Pancreas (tissue), 10 donors: ENCODE measurements at regions not wholly inside any gene's neighbourhood (a gene's known extent, or its start where the extent isn't known, plus 50 kb on each side); places are given as distances from the start of the nearest gene placed in this dataset.

Source experiments
- ATAC-seq, 4 donors: fragments of 200-7000 bp; cut with Tn5 transposase; one replicate each; pipeline versions ENCODE4 v1.8.0 to v1.9.1; 2020; ENCODE audit warnings: mild to moderate bottlenecking in 4 of 4, moderate library complexity in 4 of 4
- DNase-seq, 6 donors: peaks; one replicate each; pipeline ENCODE4 v3.0.0-alpha.2; 2020
- FAIRE-seq: peaks from 2 replicates; lab custom pipeline; 2012; peaks lifted over from hg19 to GRCh38; lab: Jason Lieb, UNC
- H3K27ac ChIP-seq, 4 donors: fragments of 200-600 bp; sonication (generic); 1 replicate in 3 of 4; 2 replicates in 1 of 4; pipeline versions ENCODE4 v1.5.0 to v1.8.0; 2020
- H3K27me3 ChIP-seq, 4 donors: fragments of 200-600 bp; one replicate each; pipeline ENCODE4 v1.8.0; 2021
- H3K36me3 ChIP-seq, 3 donors: fragments of 200-600 bp; sonication (generic) in 1 of 3; one replicate each; pipeline versions ENCODE4 v1.5.0 to v1.8.0; 2020 to 2021
- H3K4me1 ChIP-seq, 3 donors: fragments of 200-600 bp; one replicate each; pipeline ENCODE4 v1.8.0; 2021
- H3K4me3 ChIP-seq, 4 donors: fragments of 200-600 bp; sonication (generic) in 2 of 4; one replicate each; pipeline versions ENCODE4 v1.5.0 to v1.8.0; 2020 to 2021
- H3K9me3 ChIP-seq, 4 donors: fragments of 200-600 bp; one replicate each; pipeline ENCODE4 v1.8.0; 2021
- WGBS, 2 donors: extraction: QIAGEN DNeasy Blood & Tissue Kit; methylation state at CpG; one replicate each; pipeline ENCODE4 v1.1.7; 2013; 5-methylcytosine and 5-hydroxymethylcytosine counted together
- intact Hi-C, 3 donors: fragments of 100-400 bp; cut with DNase I; formaldehyde crosslinking; loops; one replicate each; pipeline versions ENCODE4 v1.11.1 to v1.14.2; 2022
- TF ChIP-seq, protein P1 (sequence below), 4 donors: fragments of 200-600 bp; sonication (generic) in 3 of 4; IDR thresholded peaks; one replicate each; pipeline versions ENCODE4 v1.5.0 to v1.8.0; 2021; ENCODE audit warnings: antibody characterized with exemption in 4 of 4
- donor health status: healthy with polysubstance abuse.
- donor health status: DM: no; HTN: no; CAD: no; lungs with moderate emphysema.
- donor health status: DM: no; HTN: no; CAD: no.
- donor health status: control.
- donor health status: control.
- donor health status: Bipolar disorder and iron deficiency.
- donor health status: DM: yes; HTN: yes; CAD: no.
- donor health status: DM: no; HTN: no; CAD: no.
- donor health status: DM: no; HTN: no; CAD: no.
- donor health status: DM: yes; HTN: yes; CAD: no.

DNA sequence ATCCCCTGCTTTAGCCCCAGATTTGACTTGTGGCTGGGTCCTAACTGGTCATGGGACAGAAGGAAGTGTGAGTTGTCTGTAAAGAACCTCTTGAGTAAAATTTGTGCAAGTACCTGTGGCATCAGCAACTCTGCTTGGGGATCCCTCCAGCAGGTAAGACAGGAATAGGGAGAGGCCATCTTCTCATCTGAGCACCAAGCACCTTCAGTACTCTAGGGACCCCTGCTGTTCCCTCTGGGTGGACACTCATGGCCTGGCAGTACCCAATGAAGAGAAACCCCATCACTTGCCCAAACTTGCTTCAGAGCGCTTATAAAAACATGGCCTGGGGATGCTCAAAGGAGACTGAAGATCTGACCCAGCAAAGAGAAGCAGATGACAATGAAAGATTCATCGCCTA is 297.8 kb downstream of the SP3 start:
- no peaks in the 10 kb centered on the region for H3K9me3 ChIP-seq
- no peaks in the 10 kb centered on the region for H3K4me1 ChIP-seq
- H3K27me3 ChIP-seq: no peaks in the 10 kb centered on the region
- H3K4me3 ChIP-seq: no peak overlapping the region
- H3K36me3 ChIP-seq: no peaks in the 10 kb centered on the region
- 92 to 93% methylated on average over 2 of the region's 2 CpGs for WGBS, 2 donors
- FAIRE-seq (no peak), DNase-seq (no peak), ATAC-seq (no peak)
- intact Hi-C loops: no loop called here
- H3K27ac ChIP-seq: no peak overlapping the region
- TF ChIP-seq, protein P1, sequence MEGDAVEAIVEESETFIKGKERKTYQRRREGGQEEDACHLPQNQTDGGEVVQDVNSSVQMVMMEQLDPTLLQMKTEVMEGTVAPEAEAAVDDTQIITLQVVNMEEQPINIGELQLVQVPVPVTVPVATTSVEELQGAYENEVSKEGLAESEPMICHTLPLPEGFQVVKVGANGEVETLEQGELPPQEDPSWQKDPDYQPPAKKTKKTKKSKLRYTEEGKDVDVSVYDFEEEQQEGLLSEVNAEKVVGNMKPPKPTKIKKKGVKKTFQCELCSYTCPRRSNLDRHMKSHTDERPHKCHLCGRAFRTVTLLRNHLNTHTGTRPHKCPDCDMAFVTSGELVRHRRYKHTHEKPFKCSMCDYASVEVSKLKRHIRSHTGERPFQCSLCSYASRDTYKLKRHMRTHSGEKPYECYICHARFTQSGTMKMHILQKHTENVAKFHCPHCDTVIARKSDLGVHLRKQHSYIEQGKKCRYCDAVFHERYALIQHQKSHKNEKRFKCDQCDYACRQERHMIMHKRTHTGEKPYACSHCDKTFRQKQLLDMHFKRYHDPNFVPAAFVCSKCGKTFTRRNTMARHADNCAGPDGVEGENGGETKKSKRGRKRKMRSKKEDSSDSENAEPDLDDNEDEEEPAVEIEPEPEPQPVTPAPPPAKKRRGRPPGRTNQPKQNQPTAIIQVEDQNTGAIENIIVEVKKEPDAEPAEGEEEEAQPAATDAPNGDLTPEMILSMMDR (IDR thresholded peaks at IDR 0.05): no peak

- no peak for ATAC-seq
- Histone ChIP-seq H3K36me3 (no peaks in the 10 kb centered on the region), H3K27me3 (no peaks in the 10 kb centered on the region), H3K27ac (no peak overlapping the region), H3K4me3 (no peak overlapping the region), H3K9me3 (no peaks in the 10 kb centered on the region), H3K4me1 (no peaks in the 10 kb centered on the region)
- TF ChIP-seq, protein P1 (IDR thresholded peaks at IDR 0.05): no peak
- no peak for DNase-seq
- WGBS, 2 donors: 69 to 88% methylated on average over 1 of the region's 1 CpG
- no peak for FAIRE-seq
- intact Hi-C loops: no loop called here
Measured at GRCh38 chr2:173669271-173669853, 295.8 kb downstream of the SP3 start.

- no peak for ATAC-seq
- no peak for FAIRE-seq
- intact Hi-C loops: no loop called here
Measured at GRCh38 chr2:173669888-173670287, 295.3 kb downstream of the SP3 start.

GRCh38 chr2:173672573-173673340 is 292.4 kb downstream of the SP3 start:
- no peak overlapping the region for H3K4me3 ChIP-seq
- intact Hi-C loops: no loop called here
- FAIRE-seq: peak; percentile 17
- WGBS, 2 donors: 91 to 92% methylated on average over 3 of the region's 3 CpGs
- no peaks in the 10 kb centered on the region for H3K9me3 ChIP-seq
- no peaks in the 10 kb centered on the region for H3K27me3 ChIP-seq
- no peak for DNase-seq
- no peak overlapping the region for H3K27ac ChIP-seq
- no peaks in the 10 kb centered on the region for H3K4me1 ChIP-seq
- TF ChIP-seq, protein P1 (IDR thresholded peaks at IDR 0.05): no peak
- no peaks in the 10 kb centered on the region for H3K36me3 ChIP-seq
- no peak for ATAC-seq

More at GRCh38 chr2:173669888-173670287, 295.3 kb downstream of the SP3 start:
- H3K4me1 ChIP-seq: no peaks in the 10 kb centered on the region
- H3K27ac ChIP-seq: no peak overlapping the region
- TF ChIP-seq, protein P1 (IDR thresholded peaks at IDR 0.05): no peak
- no peak for DNase-seq
- no peaks in the 10 kb centered on the region for H3K27me3 ChIP-seq
- H3K9me3 ChIP-seq: no peaks in the 10 kb centered on the region
- no peak overlapping the region for H3K4me3 ChIP-seq
- no peaks in the 10 kb centered on the region for H3K36me3 ChIP-seq

- 38 to 51% methylated on average over 1 of the region's 1 CpG for WGBS, 2 donors
- FAIRE-seq (no peak), DNase-seq (no peak), ATAC-seq (no peak)
- no peak overlapping the region for H3K4me3 ChIP-seq
- no peaks in the 10 kb centered on the region for H3K4me1 ChIP-seq
- H3K27ac ChIP-seq: no peak overlapping the region
- no peaks in the 10 kb centered on the region for H3K36me3 ChIP-seq
- TF ChIP-seq, protein P1 (IDR thresholded peaks at IDR 0.05): no peak
- H3K27me3 ChIP-seq: no peaks in the 10 kb centered on the region
- H3K9me3 ChIP-seq: no peaks in the 10 kb centered on the region
- intact Hi-C loops: no loop called here
Measured at GRCh38 chr2:173673640-173674039, 291.5 kb downstream of the SP3 start.
